ENCODE measurements at regions not wholly inside any gene's neighbourhood (a gene's known extent, or its start where the extent isn't known, plus 50 kb on each side); places are given as distances from the start of the nearest gene placed in this dataset.

- no peak for DNase-seq (ENCODE audit: extremely low spot score)
- no peak for TF ChIP-seq CTCF (IDR thresholded peaks at IDR 0.05; ENCODE audit: control extremely low read depth, extremely low read depth, low read depth, missing control alignments)
- POLR2A ChIA-PET = no interaction called here
- CTCF ChIA-PET = interaction anchor here (1.0 to 4.5 kb wide), 7 partner anchors 8 to 57 kb away, joined by 3 to 16 read pairs (median 4); no protein-coding TSS in a partner anchor
These were observed 54.7 kb upstream of the KLF13 start for GRCh38 chr15:31271711-31272557.

GRCh38 chr15:31272558-31273257 lies 53.9 kb upstream of the KLF13 start:
- CTCF ChIA-PET = interaction anchor here (1.0 to 4.5 kb wide), 5 partner anchors 9 to 16 kb away, joined by 3 to 16 read pairs (median 4); no protein-coding TSS in a partner anchor
- DNase-seq (ENCODE audit: extremely low spot score) = peak; percentile 14
- POLR2A ChIA-PET = no interaction called here
- no peak for TF ChIP-seq CTCF (IDR thresholded peaks at IDR 0.05; ENCODE audit: control extremely low read depth, extremely low read depth, low read depth, missing control alignments)

GRCh38 chr15:31273258-31273941 lies 53.2 kb upstream of the KLF13 start:
- ChIA-PET POLR2A (no interaction called here), CTCF (interaction anchor here (1.0 to 4.5 kb wide), 5 partner anchors 8 to 15 kb away, joined by 3 to 16 read pairs (median 4); no protein-coding TSS in a partner anchor)
- no peak for DNase-seq (ENCODE audit: extremely low spot score)
- no peak for TF ChIP-seq CTCF (IDR thresholded peaks at IDR 0.05; ENCODE audit: control extremely low read depth, extremely low read depth, low read depth, missing control alignments)

- no peak for TF ChIP-seq CTCF (IDR thresholded peaks at IDR 0.05; ENCODE audit: control extremely low read depth, extremely low read depth, low read depth, missing control alignments)
- no peak for DNase-seq (ENCODE audit: extremely low spot score)
- ChIA-PET POLR2A (interaction anchor here (0.6 kb wide), 1 partner anchor 22 kb away, joined by 5 read pairs; no protein-coding TSS in a partner anchor), CTCF (interaction anchor here (0.6 to 4.5 kb wide), 3 partner anchors 13 to 82 kb away, joined by 3 to 16 read pairs (median 3); no protein-coding TSS in a partner anchor)
These were observed 51.9 kb upstream of the KLF13 start for GRCh38 chr15:31274496-31275330.

GRCh38 chr15:31275331-31276262 lies 51.0 kb upstream of the KLF13 start:
- no peak for TF ChIP-seq CTCF (IDR thresholded peaks at IDR 0.05; ENCODE audit: control extremely low read depth, extremely low read depth, low read depth, missing control alignments)
- no peak for DNase-seq (ENCODE audit: extremely low spot score)
- ChIA-PET CTCF (interaction anchor here (1.3 to 4.5 kb wide), 3 partner anchors 11 to 82 kb away, joined by 3 to 16 read pairs (median 6); no protein-coding TSS in a partner anchor), POLR2A (no interaction called here)
